ENCODE measurements at regions not wholly inside any gene's neighbourhood (a gene's known extent, or its start where the extent isn't known, plus 50 kb on each side); places are given as distances from the start of the nearest gene placed in this dataset.

DNA sequence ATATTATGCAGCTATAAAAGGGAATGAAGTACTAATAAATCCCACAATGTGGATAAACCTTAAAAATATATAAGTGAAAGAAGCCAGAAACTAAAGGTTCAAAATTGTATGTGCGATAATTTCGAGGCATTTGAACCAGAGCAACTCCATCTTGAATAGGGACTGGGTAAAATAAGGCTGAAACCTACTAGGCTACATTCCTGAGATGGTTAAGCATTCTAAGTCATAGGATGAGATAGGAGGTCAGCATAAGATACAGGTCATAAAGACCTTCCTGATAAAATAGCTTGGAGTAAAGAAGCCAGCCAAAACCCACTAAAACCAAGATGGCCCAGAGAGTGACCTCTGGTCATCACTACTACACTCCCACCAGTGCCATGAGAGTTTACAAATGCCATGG, 103.1 kb downstream of the SLC16A1 start:
- TF ChIP-seq, protein P1, sequence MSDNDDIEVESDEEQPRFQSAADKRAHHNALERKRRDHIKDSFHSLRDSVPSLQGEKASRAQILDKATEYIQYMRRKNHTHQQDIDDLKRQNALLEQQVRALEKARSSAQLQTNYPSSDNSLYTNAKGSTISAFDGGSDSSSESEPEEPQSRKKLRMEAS (IDR thresholded peaks at IDR 0.05) = no peak
- no peak for TF ChIP-seq RAD21 (IDR thresholded peaks at IDR 0.05)
- TF ChIP-seq, protein P2, sequence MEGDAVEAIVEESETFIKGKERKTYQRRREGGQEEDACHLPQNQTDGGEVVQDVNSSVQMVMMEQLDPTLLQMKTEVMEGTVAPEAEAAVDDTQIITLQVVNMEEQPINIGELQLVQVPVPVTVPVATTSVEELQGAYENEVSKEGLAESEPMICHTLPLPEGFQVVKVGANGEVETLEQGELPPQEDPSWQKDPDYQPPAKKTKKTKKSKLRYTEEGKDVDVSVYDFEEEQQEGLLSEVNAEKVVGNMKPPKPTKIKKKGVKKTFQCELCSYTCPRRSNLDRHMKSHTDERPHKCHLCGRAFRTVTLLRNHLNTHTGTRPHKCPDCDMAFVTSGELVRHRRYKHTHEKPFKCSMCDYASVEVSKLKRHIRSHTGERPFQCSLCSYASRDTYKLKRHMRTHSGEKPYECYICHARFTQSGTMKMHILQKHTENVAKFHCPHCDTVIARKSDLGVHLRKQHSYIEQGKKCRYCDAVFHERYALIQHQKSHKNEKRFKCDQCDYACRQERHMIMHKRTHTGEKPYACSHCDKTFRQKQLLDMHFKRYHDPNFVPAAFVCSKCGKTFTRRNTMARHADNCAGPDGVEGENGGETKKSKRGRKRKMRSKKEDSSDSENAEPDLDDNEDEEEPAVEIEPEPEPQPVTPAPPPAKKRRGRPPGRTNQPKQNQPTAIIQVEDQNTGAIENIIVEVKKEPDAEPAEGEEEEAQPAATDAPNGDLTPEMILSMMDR (IDR thresholded peaks at IDR 0.05; ENCODE audit: low read depth, low read length, missing input control) = no peak
- TF ChIP-seq, protein P3, sequence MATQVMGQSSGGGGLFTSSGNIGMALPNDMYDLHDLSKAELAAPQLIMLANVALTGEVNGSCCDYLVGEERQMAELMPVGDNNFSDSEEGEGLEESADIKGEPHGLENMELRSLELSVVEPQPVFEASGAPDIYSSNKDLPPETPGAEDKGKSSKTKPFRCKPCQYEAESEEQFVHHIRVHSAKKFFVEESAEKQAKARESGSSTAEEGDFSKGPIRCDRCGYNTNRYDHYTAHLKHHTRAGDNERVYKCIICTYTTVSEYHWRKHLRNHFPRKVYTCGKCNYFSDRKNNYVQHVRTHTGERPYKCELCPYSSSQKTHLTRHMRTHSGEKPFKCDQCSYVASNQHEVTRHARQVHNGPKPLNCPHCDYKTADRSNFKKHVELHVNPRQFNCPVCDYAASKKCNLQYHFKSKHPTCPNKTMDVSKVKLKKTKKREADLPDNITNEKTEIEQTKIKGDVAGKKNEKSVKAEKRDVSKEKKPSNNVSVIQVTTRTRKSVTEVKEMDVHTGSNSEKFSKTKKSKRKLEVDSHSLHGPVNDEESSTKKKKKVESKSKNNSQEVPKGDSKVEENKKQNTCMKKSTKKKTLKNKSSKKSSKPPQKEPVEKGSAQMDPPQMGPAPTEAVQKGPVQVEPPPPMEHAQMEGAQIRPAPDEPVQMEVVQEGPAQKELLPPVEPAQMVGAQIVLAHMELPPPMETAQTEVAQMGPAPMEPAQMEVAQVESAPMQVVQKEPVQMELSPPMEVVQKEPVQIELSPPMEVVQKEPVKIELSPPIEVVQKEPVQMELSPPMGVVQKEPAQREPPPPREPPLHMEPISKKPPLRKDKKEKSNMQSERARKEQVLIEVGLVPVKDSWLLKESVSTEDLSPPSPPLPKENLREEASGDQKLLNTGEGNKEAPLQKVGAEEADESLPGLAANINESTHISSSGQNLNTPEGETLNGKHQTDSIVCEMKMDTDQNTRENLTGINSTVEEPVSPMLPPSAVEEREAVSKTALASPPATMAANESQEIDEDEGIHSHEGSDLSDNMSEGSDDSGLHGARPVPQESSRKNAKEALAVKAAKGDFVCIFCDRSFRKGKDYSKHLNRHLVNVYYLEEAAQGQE (IDR thresholded peaks at IDR 0.05) = no peak
- TF ChIP-seq SP1 (IDR thresholded peaks at IDR 0.05) = no peak
- no peak for TF ChIP-seq JUND (IDR thresholded peaks at IDR 0.05)
- TF ChIP-seq TAF1 (conservative IDR thresholded peaks at IDR 0.05) = no peak
- no peak for TF ChIP-seq FOXA1 (IDR thresholded peaks at IDR 0.05)
- TF ChIP-seq, protein P4, sequence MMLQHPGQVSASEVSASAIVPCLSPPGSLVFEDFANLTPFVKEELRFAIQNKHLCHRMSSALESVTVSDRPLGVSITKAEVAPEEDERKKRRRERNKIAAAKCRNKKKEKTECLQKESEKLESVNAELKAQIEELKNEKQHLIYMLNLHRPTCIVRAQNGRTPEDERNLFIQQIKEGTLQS (IDR thresholded peaks at IDR 0.05) = no peak
- no peak for TF ChIP-seq GABPA (IDR thresholded peaks at IDR 0.05 in 1 of 2, conservative IDR thresholded peaks at IDR 0.05 in 1 of 2)
- no peak for TF ChIP-seq RXRA (IDR thresholded peaks at IDR 0.05)
- no peak for TF ChIP-seq YY1 (IDR thresholded peaks at IDR 0.05)
- TF ChIP-seq NR2F2 (IDR thresholded peaks at IDR 0.05) = no peak
